ENCODE measurements at regions not wholly inside any gene's neighbourhood (a gene's known extent, or its start where the extent isn't known, plus 50 kb on each side); places are given as distances from the start of the nearest gene placed in this dataset.

- H3K4me2 ChIP-seq: no peak overlapping the region
- peak in 1 of 2 experiments; percentile 11 for DNase-seq (ENCODE audit: low read depth in 1 of 2, low spot score in 1 of 2)
- peaks cover 4% of the 10 kb centered on the region; the same call in 1 of the 3 replicates for H3K4me1 ChIP-seq
- no peak for FAIRE-seq
- CTCF ChIA-PET: interaction anchor here (1.6 to 2.6 kb wide), 3 partner anchors 9 to 174 kb away, joined by 3 to 12 read pairs (median 9); no protein-coding TSS in a partner anchor
- POLR2A ChIA-PET: no interaction called here
- TF ChIP-seq MAX (IDR thresholded peaks at IDR 0.05) (no peak), CBX2 (IDR thresholded peaks at IDR 0.05; ENCODE audit: borderline replicate concordance, low read depth) (no peak)
- TF ChIP-seq, protein P1, sequence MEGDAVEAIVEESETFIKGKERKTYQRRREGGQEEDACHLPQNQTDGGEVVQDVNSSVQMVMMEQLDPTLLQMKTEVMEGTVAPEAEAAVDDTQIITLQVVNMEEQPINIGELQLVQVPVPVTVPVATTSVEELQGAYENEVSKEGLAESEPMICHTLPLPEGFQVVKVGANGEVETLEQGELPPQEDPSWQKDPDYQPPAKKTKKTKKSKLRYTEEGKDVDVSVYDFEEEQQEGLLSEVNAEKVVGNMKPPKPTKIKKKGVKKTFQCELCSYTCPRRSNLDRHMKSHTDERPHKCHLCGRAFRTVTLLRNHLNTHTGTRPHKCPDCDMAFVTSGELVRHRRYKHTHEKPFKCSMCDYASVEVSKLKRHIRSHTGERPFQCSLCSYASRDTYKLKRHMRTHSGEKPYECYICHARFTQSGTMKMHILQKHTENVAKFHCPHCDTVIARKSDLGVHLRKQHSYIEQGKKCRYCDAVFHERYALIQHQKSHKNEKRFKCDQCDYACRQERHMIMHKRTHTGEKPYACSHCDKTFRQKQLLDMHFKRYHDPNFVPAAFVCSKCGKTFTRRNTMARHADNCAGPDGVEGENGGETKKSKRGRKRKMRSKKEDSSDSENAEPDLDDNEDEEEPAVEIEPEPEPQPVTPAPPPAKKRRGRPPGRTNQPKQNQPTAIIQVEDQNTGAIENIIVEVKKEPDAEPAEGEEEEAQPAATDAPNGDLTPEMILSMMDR (IDR thresholded peaks at IDR 0.05): peak; percentile 30
- H3K4me3 ChIP-seq: no peak overlapping the region
- H3K9me3 ChIP-seq: no peaks in the 10 kb centered on the region
- no peak overlapping the region for H3K27ac ChIP-seq
- peak in 1 of 2 experiments; percentile 78; a peak in 2 of 6 replicates for ATAC-seq
These were observed 155.0 kb downstream of the PRELID2 start for GRCh38 chr5:145680169-145680568.

DNA sequence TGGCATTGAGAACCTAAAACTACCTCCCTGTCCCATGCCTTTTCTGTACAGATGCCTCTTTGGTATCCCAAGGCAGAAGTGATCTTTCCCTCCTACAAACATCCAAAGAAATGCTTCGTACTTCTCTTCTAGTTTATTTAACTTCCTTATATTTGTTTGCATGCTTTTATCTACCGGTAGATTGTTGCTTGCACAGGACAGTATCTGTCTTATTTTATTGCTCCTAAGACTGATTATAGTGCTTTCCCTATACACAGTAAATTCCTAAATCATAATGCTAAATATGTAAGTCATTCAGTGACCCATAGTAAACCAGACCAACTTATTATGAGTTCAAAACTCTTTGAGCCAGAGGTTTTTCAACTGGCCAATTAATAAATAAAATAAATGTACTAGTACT lies 156.9 kb downstream of the PRELID2 start:
- 45% methylated on average over 2 of the region's 2 CpGs for WGBS (ENCODE audit: missing lambda C conversion rate)
- H3K4me1 ChIP-seq: peaks cover 4% of the 10 kb centered on the region; the same call in 1 of the 3 replicates
- DNase-seq (ENCODE audit: low read depth in 1 of 2, low spot score in 1 of 2) (no peak), ATAC-seq (no peak), FAIRE-seq (no peak)
- CTCF ChIA-PET: no interaction called here
- POLR2A ChIA-PET: no interaction called here
- no peaks in the 10 kb centered on the region for H3K9me3 ChIP-seq
- no peak overlapping the region for H3K4me3 ChIP-seq
- H3K27ac ChIP-seq: no peak overlapping the region
- no peak overlapping the region for H3K4me2 ChIP-seq
- no peak for TF ChIP-seq NPAS2 (CRISPR knock-in tag; IDR thresholded peaks at IDR 0.05; ENCODE audit: borderline replicate concordance)
- no peak for TF ChIP-seq HES2 (IDR thresholded peaks at IDR 0.05)
- no peak for TF ChIP-seq TFCP2L1 (CRISPR knock-in tag; IDR thresholded peaks at IDR 0.05)
- no peak for TF ChIP-seq HOXB13 (CRISPR knock-in tag; IDR thresholded peaks at IDR 0.05; ENCODE audit: low read depth)
- TF ChIP-seq TP53 (CRISPR knock-in tag; IDR thresholded peaks at IDR 0.05): no peak
- no peak for TF ChIP-seq ESRRA (IDR thresholded peaks at IDR 0.05; ENCODE audit: borderline replicate concordance, low read length)
- TF ChIP-seq, protein P2, sequence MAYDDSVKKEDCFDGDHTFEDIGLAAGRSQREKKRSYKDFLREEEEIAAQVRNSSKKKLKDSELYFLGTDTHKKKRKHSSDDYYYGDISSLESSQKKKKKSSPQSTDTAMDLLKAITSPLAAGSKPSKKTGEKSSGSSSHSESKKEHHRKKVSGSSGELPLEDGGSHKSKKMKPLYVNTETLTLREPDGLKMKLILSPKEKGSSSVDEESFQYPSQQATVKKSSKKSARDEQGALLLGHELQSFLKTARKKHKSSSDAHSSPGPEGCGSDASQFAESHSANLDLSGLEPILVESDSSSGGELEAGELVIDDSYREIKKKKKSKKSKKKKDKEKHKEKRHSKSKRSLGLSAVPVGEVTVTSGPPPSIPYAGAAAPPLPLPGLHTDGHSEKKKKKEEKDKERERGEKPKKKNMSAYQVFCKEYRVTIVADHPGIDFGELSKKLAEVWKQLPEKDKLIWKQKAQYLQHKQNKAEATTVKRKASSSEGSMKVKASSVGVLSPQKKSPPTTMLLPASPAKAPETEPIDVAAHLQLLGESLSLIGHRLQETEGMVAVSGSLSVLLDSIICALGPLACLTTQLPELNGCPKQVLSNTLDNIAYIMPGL (CRISPR knock-in tag; IDR thresholded peaks at IDR 0.05; ENCODE audit: borderline replicate concordance): no peak
- no peak for TF ChIP-seq CEBPB (IDR thresholded peaks at IDR 0.05)
- no peak for TF ChIP-seq BHLHE40 (IDR thresholded peaks at IDR 0.05; ENCODE audit: low read depth, low read length)
- TF ChIP-seq ZSCAN20 (CRISPR knock-in tag; IDR thresholded peaks at IDR 0.05): no peak
- TF ChIP-seq KDM5A (IDR thresholded peaks at IDR 0.05): no peak
- no peak for TF ChIP-seq KDM1A (IDR thresholded peaks at IDR 0.05; ENCODE audit: low read depth)
- TF ChIP-seq, protein P3, sequence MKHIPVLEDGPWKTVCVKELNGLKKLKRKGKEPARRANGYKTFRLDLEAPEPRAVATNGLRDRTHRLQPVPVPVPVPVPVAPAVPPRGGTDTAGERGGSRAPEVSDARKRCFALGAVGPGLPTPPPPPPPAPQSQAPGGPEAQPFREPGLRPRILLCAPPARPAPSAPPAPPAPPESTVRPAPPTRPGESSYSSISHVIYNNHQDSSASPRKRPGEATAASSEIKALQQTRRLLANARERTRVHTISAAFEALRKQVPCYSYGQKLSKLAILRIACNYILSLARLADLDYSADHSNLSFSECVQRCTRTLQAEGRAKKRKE (CRISPR knock-in tag; IDR thresholded peaks at IDR 0.05; ENCODE audit: low read depth): no peak
- no peak for TF ChIP-seq HEYL (CRISPR knock-in tag; IDR thresholded peaks at IDR 0.05)
- TF ChIP-seq, protein P1 (IDR thresholded peaks at IDR 0.05): no peak
- TF ChIP-seq NR3C1 (IDR thresholded peaks at IDR 0.05): no peak
- no peak for TF ChIP-seq ZFP36 (IDR thresholded peaks at IDR 0.05; ENCODE audit: borderline replicate concordance, partially characterized antibody)
- TF ChIP-seq PBX3 (IDR thresholded peaks at IDR 0.05): no peak
- TF ChIP-seq, protein P4, sequence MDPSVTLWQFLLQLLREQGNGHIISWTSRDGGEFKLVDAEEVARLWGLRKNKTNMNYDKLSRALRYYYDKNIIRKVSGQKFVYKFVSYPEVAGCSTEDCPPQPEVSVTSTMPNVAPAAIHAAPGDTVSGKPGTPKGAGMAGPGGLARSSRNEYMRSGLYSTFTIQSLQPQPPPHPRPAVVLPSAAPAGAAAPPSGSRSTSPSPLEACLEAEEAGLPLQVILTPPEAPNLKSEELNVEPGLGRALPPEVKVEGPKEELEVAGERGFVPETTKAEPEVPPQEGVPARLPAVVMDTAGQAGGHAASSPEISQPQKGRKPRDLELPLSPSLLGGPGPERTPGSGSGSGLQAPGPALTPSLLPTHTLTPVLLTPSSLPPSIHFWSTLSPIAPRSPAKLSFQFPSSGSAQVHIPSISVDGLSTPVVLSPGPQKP (IDR thresholded peaks at IDR 0.05; ENCODE audit: low read depth, low read length): no peak
- TF ChIP-seq, protein P5, sequence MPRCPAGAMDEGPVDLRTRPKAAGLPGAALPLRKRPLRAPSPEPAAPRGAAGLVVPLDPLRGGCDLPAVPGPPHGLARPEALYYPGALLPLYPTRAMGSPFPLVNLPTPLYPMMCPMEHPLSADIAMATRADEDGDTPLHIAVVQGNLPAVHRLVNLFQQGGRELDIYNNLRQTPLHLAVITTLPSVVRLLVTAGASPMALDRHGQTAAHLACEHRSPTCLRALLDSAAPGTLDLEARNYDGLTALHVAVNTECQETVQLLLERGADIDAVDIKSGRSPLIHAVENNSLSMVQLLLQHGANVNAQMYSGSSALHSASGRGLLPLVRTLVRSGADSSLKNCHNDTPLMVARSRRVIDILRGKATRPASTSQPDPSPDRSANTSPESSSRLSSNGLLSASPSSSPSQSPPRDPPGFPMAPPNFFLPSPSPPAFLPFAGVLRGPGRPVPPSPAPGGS (IDR thresholded peaks at IDR 0.05): no peak

Measured in A549 (cell line).